ENCODE measurements at regions not wholly inside any gene's neighbourhood (a gene's known extent, or its start where the extent isn't known, plus 50 kb on each side); places are given as distances from the start of the nearest gene placed in this dataset.

GRCh38 chr5:56367748-56368147 lies 134.6 kb upstream of the ANKRD55 start:
- no peak overlapping the region for H3K27ac ChIP-seq (ENCODE audit: low read depth, low read length)
- WGBS, 3 donors: 89 to 98% (median 97%) methylated on average over 2 of the region's 2 CpGs

GRCh38 chr5:56366986-56367385 lies 133.9 kb upstream of the ANKRD55 start:
- H3K27ac ChIP-seq (ENCODE audit: low read depth, low read length): no peak overlapping the region
- 94 to 100% (median 96%) methylated on average over 1 of the region's 1 CpG for WGBS, 3 donors

- WGBS, 3 donors: 93 to 94% (median 94%) methylated on average over 2 of the region's 2 CpGs
- no peak overlapping the region for H3K27ac ChIP-seq (ENCODE audit: low read depth, low read length)
Measured at GRCh38 chr5:56361398-56361797, 128.3 kb upstream of the ANKRD55 start.

- 57 to 90% (median 71%) methylated on average over 6 of the region's 6 CpGs for WGBS, 3 donors
- no peak overlapping the region for H3K27ac ChIP-seq (ENCODE audit: low read depth, low read length)
Measured at GRCh38 chr5:56360816-56361215, 127.7 kb upstream of the ANKRD55 start.

GRCh38 chr5:56359809-56360685 lies 126.9 kb upstream of the ANKRD55 start:
- WGBS, 3 donors: 75 to 82% (median 78%) methylated on average over 7 of the region's 7 CpGs
- no peak overlapping the region for H3K27ac ChIP-seq (ENCODE audit: low read depth, low read length)

- WGBS, 3 donors: 21 to 50% (median 44%) methylated on average over 11 to 12 of the region's 12 CpGs
- H3K27ac ChIP-seq (ENCODE audit: low read depth, low read length): no peak overlapping the region
Measured at GRCh38 chr5:56358703-56359681, 125.9 kb upstream of the ANKRD55 start.

- H3K27ac ChIP-seq (ENCODE audit: low read depth, low read length): no peak overlapping the region
- 90 to 100% (median 97%) methylated on average over 1 of the region's 1 CpG for WGBS, 3 donors
Measured at GRCh38 chr5:56358046-56358445, 124.9 kb upstream of the ANKRD55 start.

- H3K27ac ChIP-seq (ENCODE audit: low read depth, low read length): no peak overlapping the region
Measured at GRCh38 chr5:56357426-56357825, 124.3 kb upstream of the ANKRD55 start.

- no peak overlapping the region for H3K27ac ChIP-seq (ENCODE audit: low read depth, low read length)
Measured at GRCh38 chr5:56356836-56357160, 123.7 kb upstream of the ANKRD55 start.

- H3K27ac ChIP-seq (ENCODE audit: low read depth, low read length): no peak overlapping the region
- 30 to 86% (median 75%) methylated on average over 6 of the region's 6 CpGs for WGBS, 3 donors
Measured at GRCh38 chr5:56356121-56356835, 123.1 kb upstream of the ANKRD55 start.

- H3K27ac ChIP-seq (ENCODE audit: low read depth, low read length): no peak overlapping the region
- 74 to 99% (median 84%) methylated on average over 4 of the region's 4 CpGs for WGBS, 3 donors
Measured at GRCh38 chr5:56354836-56355235, 121.7 kb upstream of the ANKRD55 start.

- 72 to 91% (median 74%) methylated on average over 4 of the region's 4 CpGs for WGBS, 3 donors
- no peak overlapping the region for H3K27ac ChIP-seq (ENCODE audit: low read depth, low read length)
Measured at GRCh38 chr5:56352808-56353590, 119.9 kb upstream of the ANKRD55 start.

GRCh38 chr5:56350597-56351170 lies 117.6 kb upstream of the ANKRD55 start:
- WGBS, 3 donors: 34 to 61% (median 40%) methylated on average over 5 of the region's 5 CpGs

GRCh38 chr5:56350011-56350596 lies 117.0 kb upstream of the ANKRD55 start:
- 40 to 78% (median 52%) methylated on average over 3 of the region's 3 CpGs for whole genome bisulfite sequencing, 3 donors
- no peak overlapping the region for H3K27ac ChIP-seq (ENCODE audit: low read depth, low read length)

More at GRCh38 chr5:56350597-56351170, 117.6 kb upstream of the ANKRD55 start:
- no peak overlapping the region for H3K27ac ChIP-seq (ENCODE audit: low read depth, low read length)

GRCh38 chr5:56349461-56349860 lies 116.3 kb upstream of the ANKRD55 start:
- H3K27ac ChIP-seq (ENCODE audit: low read depth, low read length): no peak overlapping the region
- WGBS, 3 donors: 92 to 96% (median 95%) methylated on average over 5 of the region's 5 CpGs

GRCh38 chr5:56346741-56347535 lies 113.8 kb upstream of the ANKRD55 start:
- 53 to 94% (median 62%) methylated on average over 2 of the region's 2 CpGs for WGBS, 3 donors
- H3K27ac ChIP-seq (ENCODE audit: low read depth, low read length): no peak overlapping the region
